GM04503 (cell line): ENCODE measurements at regions not wholly inside any gene's neighbourhood (a gene's known extent, or its start where the extent isn't known, plus 50 kb on each side); places are given as distances from the start of the nearest gene placed in this dataset.
"Not testable (repeated sequence)": the region's sequence is repeated elsewhere in the genome, so short reads cannot be mapped to it uniquely, and the experiment has no call there.

Experiments used
- DNase-seq: peaks from one replicate; pipeline ENCODE4 v3.0.0-alpha.2; 2012; ENCODE audit warnings: low read depth

GRCh38 chr1:200317236-200317635 is 92.6 kb downstream of the ZNF281 start:
- no peak for DNase-seq

- no peak for DNase-seq
These were observed 93.6 kb downstream of the ZNF281 start for GRCh38 chr1:200316148-200316803.

DNA sequence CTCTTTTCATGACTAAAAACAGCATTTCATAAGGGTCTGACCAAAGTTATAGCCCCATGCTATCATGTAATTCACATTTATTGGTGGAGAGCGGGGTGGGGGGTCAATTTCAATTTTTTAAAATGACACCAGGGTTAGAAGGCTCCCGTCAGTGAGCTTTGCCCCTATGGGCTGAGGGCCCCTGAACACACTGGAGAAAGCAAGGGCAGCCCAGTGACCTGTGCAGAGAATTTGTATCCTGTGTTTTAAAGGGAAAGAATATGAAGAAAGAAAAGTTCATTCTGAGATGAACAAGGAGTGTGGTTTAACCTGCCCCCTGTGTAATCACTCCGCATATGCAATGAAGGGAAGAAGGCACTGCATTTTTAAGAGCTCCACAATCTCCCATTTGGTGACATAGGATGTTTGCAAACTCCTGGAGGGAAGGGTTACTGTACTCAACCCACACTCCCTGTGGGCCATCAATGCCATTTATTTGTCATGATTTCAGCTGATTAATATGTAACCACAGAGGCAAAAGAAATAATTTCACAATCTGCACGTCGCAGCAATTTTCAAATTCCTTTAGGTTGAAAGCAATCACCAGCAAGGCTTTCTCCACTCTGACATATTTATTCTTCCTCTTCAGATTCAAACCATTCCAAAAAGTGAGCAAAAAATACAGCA is 95.6 kb downstream of the ZNF281 start:
- DNase-seq = peak; percentile 80

DNA sequence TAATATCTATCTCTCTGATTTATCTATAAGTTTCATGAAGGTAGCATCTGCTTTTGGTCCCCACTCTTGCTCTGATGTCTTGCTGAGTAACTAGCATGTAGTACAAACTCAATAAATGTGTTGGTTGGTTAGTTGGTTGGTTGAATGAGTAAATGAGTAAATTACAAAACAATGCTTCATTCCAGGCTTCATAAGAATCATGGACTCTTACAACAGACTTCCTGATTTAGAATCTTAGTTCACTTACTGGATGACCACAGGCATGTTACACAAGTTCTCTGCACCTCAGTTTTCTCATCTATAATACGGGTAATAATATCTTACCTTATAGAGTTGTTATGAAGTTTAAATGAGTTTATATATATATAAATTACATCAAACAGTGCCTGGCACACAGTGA is 98.6 kb downstream of the ZNF281 start:
- DNase-seq = no peak

DNA sequence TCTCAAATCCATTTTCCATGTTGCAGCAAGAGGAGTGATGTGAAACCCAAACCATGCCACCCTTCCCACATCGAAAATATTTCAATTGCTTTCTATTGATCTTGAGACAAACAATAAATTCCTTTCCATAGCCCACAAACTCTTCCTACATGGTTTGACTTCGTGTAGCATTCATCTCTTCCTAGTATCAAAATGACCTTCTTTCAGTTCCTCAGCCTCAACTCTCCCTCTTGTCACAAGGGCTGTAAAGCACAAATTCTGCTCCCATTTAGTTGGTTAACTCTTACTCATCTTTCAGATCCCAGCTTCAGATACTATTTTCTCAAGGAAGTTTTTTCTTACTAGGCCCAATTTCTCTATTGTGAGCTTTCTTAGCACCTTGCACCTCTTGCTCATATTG is 99.0 kb downstream of the ZNF281 start:
- no peak for DNase-seq

- no peak for DNase-seq
These were observed 102.1 kb downstream of the ZNF281 start for GRCh38 chr1:200307755-200308066.

DNA sequence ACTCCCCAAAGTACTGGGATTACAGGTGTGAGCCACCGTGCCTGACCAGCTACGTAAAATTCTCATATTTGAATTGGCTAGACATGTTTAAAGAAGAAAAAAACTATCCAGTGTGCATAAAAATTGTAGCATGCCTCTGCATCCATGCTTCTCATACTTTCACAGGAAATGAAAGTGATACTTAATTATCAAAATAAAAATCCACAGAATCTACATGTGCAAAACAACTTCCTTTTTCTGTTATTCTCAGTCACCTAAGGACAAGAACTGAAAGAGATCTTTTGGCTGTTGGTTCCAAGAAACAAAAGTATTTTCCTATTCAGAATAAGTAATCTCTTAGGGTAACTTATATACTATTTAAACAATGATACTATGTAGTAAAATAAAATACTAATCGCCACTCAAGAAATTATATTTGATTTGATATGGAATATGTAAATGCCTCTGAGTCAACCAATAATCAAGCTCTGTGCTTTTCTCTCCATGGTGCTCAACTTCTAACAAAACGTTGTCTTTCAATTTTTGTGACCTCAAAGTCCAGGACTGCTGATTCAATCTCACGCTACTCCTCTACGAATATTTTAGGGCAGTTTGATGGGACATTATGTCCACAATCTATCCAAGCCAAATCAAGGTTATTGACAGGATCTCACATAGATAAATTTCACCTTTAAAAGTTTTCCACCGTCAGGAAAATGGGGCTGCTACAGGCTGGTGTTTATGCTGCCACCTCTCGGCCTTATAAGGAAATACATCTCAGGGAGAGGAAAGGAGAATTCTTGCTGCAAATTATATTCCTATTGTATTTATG is 102.7 kb downstream of the ZNF281 start:
- DNase-seq = no peak

DNA sequence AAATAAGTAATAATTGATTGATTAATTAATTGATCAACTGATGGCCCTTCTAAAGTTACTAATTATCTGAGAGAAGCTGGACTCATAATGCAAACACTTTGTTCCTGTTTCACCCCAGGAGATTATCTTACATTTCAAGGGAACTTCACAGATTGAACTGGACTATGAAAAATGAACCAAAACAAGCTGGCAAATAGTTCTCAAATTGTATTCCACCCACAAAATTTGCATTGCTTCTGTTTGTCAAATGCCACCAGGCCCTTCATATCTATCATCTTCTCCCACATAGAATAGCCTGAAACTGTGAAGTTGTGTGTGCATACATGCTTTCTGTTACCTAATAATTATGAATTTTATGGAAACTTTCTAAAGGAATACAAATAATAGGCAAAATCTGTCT is 104.0 kb downstream of the ZNF281 start:
- no peak for DNase-seq

DNA sequence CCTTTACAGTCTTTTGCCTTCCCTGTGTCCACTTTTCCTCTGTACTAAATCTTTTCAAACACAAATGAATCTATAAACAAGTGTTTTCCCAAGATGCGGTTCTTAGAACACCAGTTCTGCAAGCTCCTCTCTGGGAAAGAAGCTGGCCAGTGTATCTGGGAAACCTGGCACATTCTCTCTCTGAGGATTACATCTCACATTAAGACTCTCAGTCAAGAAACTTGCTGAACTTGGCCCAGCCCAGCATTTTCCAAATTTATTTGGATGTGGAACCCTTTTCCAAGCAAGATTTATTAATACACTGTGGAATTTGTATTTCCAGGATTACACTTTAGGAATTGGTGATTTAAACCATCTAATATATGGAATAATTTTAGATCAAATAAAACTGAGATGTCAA is 105.7 kb downstream of the ZNF281 start:
- DNase-seq = no peak

DNA sequence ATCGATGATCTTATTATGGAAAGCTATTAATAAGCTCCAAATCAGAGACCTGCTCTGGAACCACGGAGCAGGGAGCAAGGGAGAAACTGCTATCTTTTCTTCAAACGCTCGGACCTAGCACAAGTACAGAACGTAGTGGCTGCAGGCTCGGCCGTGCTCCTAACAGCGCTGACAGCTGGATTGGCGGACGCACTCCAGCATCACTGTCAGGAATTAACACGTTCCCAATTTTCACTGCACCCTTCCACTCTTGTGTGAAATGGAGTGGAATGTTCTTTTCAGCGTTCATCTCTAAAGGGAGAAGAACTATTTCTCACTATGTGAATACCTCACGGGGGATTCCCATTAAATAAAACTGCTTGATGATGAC is 106.9 kb downstream of the ZNF281 start:
- no peak for DNase-seq

DNA sequence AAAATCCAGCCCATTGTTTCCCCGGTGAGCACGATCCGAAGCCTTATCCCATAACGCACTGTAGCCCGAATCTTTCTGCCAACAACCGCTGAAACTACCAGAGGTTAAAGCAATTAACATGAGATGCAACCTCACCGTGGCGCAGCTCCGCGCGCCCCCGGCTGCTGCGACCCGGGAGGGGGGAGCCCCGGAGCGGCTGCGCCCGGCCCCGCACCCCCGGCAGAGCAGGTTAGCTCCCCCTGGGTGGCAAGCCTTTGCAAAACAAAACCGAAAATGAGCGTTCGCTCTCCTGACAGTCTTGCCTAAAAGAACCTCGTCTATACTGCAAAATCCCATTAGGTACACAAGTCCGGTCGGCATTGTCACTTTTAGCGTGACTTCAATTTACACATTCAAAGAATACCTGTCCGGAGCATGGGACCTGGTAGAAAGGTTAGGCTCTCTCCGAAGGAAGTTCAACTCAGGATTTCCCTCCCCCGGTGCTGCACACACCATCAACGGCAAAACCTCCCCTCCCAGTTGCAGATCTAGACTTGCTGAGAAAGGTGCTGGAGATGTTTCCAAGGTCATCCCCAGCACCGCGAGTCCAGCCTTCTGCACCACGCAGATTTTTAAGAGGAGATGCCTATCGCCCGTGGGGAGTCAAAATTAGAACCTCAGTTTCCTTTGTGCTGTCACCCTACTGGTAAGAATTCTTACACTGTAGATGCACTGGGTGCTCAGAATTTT is 107.5 kb downstream of the ZNF281 start:
- DNase-seq = no peak

GRCh38 chr1:200301152-200301551 is 108.7 kb downstream of the ZNF281 start:
- DNase-seq = no peak

GRCh38 chr1:200299571-200299970 is 110.3 kb downstream of the ZNF281 start:
- DNase-seq = no peak

- no peak for DNase-seq
These were observed 111.6 kb downstream of the ZNF281 start for GRCh38 chr1:200298242-200298641.

- DNase-seq = no peak
These were observed 113.7 kb downstream of the ZNF281 start for GRCh38 chr1:200296091-200296661.

DNA sequence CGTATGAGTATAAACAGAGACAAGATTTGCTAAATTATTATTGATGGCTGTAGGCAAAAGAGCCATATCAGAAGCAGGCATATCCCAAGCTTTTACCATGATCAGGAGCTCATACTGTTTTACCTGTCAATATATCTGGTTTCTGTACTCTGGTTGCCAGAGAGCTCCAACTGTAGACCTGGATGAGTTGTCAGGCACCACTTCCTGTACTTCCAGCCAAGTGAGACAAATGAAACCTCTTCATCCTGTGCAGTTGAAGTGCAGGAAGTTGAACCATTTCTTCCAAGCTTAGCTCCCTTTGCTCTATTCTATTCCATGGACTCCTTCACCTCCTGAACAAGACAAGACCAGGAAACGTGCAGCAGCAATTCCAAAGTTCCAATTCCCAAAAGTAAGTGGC is 115.6 kb downstream of the ZNF281 start:
- DNase-seq = no peak

- no peak for DNase-seq
These were observed 117.1 kb downstream of the ZNF281 start for GRCh38 chr1:200292699-200293098.

DNA sequence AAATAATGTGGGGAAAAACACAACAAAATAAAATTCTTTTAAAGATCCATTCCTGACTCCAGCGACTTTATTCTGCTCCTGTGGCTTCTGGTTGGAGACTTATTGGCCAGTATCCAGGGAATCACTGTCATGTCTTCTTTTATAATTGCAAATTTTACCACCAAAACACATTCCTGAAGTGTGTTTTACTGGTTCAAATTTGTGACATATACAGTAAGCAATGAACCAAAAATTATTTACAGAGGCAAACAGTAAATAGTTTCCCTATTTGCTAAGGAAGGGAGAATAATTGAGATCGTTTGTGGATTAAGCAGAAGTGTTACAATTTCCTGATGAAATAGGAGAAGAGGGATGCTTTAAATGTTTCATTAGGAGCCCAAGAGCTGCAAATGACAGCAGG is 118.7 kb downstream of the ZNF281 start:
- DNase-seq = no peak

GRCh38 chr1:200290010-200290685 is 119.7 kb downstream of the ZNF281 start:
- DNase-seq = no peak

GRCh38 chr1:200288226-200288625 is 121.6 kb downstream of the ZNF281 start:
- DNase-seq = no peak

DNA sequence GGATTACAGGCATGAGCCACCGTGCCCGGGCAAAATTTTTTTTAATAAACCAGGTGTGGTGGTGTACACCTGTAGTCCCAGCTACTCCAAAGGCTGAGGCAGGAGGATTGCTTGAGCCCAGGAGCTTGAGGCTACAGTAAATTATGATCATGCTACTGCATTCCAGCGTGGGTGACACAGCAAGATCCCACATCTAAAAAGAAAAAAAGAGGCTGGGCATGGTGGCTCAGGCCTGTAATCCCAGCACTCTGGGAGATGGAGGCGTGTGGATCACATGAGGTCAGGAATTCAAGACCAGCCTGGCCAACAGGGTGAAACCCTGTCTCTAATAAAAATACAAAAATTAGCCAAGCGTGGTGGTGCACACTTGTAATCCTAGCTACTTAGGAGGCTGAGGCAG is 125.6 kb downstream of the ZNF281 start:
- DNase-seq = not testable (repeated sequence)
